GM18505 (cell line): ENCODE measurements at regions not wholly inside any gene's neighbourhood (a gene's known extent, or its start where the extent isn't known, plus 50 kb on each side); places are given as distances from the start of the nearest gene placed in this dataset.

ENCODE experiments used
- ATAC-seq: cut with Tn5 transposase; IDR thresholded peaks from one replicate; pipeline ENCODE4 v1.9.1; 2021; ENCODE audit not compliant: unreplicated experiment
- POLR2A ChIP-seq: IDR thresholded peaks from 4 replicates; pipeline ENCODE4 v1.6.1; 2011; ENCODE audit warnings: borderline replicate concordance; ENCODE audit not compliant: insufficient read depth, insufficient read length; ENCODE audit errors: extremely low read depth

- no peak for ATAC-seq
- no peak for TF ChIP-seq POLR2A
Observed at GRCh38 chr18:22486667-22487066, 69.0 kb upstream of the CTAGE1 start.

GRCh38 chr18:22488554-22488953 lies 70.8 kb upstream of the CTAGE1 start:
- no peak for TF ChIP-seq POLR2A
- no peak for ATAC-seq

- TF ChIP-seq POLR2A, result no peak
- ATAC-seq, result no peak
Observed at GRCh38 chr18:22489704-22490103, 72.0 kb upstream of the CTAGE1 start.

GRCh38 chr18:22490429-22490846 lies 72.7 kb upstream of the CTAGE1 start:
- ATAC-seq, result no peak

GRCh38 chr18:22493255-22493654 lies 75.5 kb upstream of the CTAGE1 start:
- no peak for ATAC-seq
- no peak for TF ChIP-seq POLR2A

More at GRCh38 chr18:22490429-22490846, 72.7 kb upstream of the CTAGE1 start:
- no peak for TF ChIP-seq POLR2A

GRCh38 chr18:22493940-22494339 lies 76.2 kb upstream of the CTAGE1 start:
- TF ChIP-seq POLR2A, result no peak
- no peak for ATAC-seq

- TF ChIP-seq POLR2A, result no peak
- no peak for ATAC-seq
Observed at GRCh38 chr18:22494771-22495170, 77.1 kb upstream of the CTAGE1 start.

- TF ChIP-seq POLR2A, result no peak
- ATAC-seq, result no peak
Observed at GRCh38 chr18:22499421-22499820, 81.7 kb upstream of the CTAGE1 start.

- ATAC-seq, result no peak
- no peak for TF ChIP-seq POLR2A
Observed at GRCh38 chr18:22503803-22504202, 86.1 kb upstream of the CTAGE1 start.

GRCh38 chr18:22504251-22505030 lies 86.7 kb upstream of the CTAGE1 start:
- no peak for ATAC-seq
- no peak for TF ChIP-seq POLR2A

GRCh38 chr18:22505141-22505591 lies 87.5 kb upstream of the CTAGE1 start:
- TF ChIP-seq POLR2A, result no peak
- no peak for ATAC-seq

- no peak for ATAC-seq
- no peak for TF ChIP-seq POLR2A
Observed at GRCh38 chr18:22507055-22507454, 89.3 kb upstream of the CTAGE1 start.

GRCh38 chr18:22509423-22509822 lies 91.7 kb upstream of the CTAGE1 start:
- no peak for TF ChIP-seq POLR2A
- ATAC-seq, result no peak

- ATAC-seq, result no peak
- no peak for TF ChIP-seq POLR2A
Observed at GRCh38 chr18:22510697-22511096, 93.0 kb upstream of the CTAGE1 start.
